ENCODE measurements at regions not wholly inside any gene's neighbourhood (a gene's known extent, or its start where the extent isn't known, plus 50 kb on each side); places are given as distances from the start of the nearest gene placed in this dataset.
"Not testable (repeated sequence)": the region's sequence is repeated elsewhere in the genome, so short reads cannot be mapped to it uniquely, and the experiment has no call there.

DNA sequence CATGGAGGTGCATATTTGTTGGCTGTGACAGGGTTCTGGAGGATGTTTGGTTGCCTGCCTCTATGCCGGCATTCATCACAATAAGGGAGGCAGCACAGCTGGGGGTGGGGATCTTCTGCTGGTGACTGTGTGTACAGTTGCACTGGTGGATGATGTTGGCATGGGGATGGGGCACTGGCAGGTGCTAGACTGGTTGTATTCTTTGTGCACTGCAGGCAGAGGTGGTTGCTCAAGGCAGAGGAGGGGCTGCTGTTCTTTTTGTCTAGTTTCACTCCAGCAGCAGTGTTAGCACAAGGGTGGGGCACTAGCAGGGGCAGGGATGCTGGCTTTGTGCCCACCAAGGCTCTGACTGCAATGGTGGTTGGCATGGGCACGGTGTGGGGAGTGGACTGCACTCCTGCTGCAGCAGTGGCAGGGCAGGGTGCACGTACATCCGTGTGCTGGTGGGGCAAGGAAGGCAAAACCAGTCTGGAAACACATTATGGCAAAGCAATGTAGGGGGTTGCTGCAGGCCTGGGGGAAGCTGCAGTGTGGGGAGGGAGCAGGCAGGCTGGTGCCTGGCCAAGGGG, 69.3 kb downstream of the ISOC1 start:
- DNase-seq (ENCODE audit: low read depth): no peak

DNA sequence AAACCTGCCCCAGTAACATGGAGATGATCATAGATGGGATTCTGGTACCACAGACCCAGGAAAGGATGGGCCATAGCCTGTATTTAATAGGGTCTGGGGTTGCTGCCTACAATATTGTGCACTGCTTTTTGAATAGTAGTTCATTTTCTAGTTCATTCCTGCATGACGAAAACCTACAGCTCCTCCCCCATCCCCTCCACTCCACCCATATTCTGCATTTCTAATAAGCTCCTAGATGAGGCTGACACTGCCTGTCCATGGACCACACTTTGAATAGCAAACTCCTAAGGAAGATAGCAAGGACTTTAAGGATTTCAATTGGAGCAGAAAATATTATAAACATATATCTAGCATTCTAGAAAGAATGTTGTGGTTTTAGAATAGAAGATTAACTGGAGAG, 75.5 kb downstream of the ISOC1 start:
- DNase-seq (ENCODE audit: low read depth): no peak

DNA sequence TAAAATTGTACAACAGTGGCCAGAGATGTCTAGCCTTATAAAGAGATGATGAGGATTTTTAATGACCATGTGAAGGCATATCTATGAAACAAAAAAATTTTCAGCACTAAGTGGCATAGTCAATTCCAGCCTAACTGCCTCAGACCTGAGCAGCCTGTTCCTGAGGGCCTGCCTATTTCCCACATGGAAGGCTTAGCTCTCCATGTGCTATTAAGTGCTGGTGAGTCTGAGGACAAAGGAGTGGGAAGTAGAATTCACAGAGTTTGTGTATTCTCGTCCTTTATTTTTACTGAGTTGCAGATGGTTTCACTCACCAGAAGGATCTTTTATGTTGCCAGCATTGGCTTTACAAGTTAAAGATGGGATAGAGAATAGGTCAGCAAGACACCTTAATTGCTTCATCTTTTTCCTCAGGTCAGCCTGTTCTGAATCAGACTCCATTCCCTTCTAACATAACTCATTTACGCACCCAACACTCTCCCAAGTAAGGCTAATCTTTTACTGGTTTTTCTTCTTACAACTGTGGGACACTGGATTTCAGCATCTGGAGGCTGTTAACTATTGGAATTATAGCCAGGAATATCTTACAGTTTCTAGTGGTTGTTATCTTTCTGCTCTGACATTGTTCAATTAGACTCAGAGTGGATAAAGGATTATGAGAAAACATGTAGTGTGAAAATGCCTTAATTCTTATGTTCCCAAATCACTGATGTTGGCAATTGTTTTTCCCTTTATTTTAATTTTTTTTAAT, 76.8 kb downstream of the ISOC1 start:
- no peak for DNase-seq (ENCODE audit: low read depth)

DNA sequence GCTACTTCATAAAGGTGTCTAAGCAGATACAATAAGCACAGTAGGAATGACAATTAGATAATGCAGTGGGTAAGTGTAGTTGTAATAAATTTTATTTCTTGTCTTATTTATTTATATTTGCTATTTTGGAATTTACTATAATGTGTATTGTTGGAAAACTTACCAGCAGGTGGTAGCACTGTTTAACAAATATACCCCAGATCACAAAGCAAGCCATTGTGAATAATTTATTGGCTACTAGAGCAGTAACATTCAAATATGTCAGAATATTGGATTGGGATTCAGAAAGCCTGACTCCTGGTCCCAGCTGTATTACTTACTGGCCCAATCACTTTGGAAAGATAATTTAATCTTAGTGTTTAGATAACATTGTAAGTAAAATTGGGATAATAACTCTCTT, 78.0 kb downstream of the ISOC1 start:
- peak; percentile 20 for DNase-seq (ENCODE audit: low read depth)

DNA sequence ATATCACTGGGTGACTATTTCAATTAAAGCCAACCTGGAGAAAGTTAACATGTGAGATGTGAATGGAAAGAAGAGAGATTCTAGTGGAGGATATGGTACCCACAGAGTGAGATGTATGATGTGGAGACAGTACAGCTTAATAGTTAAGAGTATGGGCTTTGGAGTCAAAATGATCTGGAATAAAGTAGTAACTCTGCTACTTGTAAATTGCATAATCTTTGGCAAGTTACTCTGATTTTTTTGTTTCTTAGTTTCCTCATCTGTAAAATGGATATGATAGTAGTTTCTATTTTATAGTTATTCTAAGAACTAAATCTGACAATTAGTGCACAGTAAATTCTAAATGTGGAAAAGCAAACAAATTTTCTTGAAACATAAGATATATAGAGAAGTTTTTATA, 79.2 kb downstream of the ISOC1 start:
- no peak for DNase-seq (ENCODE audit: low read depth)

DNA sequence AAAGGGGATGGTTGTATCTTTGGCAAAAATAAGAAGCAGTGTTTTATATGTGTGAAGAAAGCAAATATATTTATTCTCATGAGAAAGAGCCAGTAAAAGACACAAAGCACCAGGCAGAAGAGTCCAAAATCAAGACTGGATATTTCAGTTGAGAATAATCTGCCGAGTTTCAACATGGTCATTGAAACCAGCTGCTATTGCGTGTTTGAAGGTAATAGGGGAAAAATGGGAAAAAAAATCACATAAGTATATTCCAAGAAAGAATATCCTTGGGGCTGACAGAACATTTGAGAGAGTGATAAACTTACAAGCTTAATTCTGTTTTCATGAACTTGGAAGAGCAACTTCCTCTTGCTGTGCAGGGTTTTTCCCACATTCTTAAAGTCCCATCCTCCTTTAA, 79.9 kb downstream of the ISOC1 start:
- DNase-seq (ENCODE audit: low read depth): no peak

DNA sequence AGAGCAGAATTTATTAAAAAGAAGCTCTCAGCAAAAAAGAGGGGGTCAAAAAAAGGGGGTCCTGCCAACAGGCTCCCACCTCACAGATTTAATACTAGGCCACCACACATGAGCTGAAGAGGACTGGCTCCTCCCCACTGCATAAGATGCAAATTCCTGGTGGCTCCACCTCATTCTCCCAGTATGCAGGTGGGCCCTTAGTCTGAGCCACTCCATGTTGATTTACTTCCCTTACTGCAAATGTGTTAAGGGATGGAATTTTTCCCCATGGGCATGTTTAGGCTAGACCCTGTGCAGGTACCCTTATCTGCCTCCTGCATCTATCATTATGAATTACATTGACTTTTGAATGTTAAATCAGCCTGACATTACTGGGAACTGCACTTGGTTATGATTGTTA, 82.9 kb downstream of the ISOC1 start:
- DNase-seq (ENCODE audit: low read depth): no peak

DNA sequence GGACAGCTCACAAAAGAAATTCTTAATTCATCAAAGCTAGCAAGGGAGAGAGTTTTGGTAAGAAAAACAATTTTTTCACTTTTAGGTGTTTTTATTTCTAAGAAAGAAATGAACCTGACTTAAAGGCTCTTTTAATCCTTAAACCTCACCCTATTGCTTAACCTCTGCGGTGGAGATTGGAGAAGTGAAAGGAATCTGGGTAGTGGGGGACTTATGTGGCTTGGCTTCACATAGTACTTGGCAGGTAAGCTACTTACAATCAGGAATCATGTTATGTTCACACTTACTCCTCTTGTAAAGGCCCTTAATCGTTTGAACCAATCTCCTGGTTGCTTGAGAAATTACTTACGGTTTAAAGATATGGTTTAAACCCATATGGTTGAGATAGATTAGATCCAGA, 104.8 kb downstream of the ISOC1 start:
- no peak for DNase-seq (ENCODE audit: low read depth)

DNA sequence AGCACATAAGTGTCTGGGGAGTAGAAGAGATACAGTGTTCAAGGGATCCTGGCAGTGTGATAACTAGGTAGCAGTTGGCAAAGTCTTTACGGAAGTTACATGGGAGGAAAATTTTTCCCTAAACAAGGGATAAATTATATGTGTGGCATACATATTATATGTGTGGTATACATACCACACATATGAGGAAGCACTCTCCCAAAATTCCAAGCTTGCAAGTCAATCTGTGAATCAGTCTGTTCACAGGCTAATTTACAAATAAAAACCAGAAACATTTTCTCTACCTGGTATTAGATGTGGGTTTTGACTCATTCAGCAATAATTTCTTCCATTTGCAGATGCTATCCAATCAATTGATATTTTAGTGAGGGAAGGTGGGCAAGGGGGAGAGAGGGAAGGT, 110.0 kb downstream of the ISOC1 start:
- DNase-seq (ENCODE audit: low read depth): no peak

DNA sequence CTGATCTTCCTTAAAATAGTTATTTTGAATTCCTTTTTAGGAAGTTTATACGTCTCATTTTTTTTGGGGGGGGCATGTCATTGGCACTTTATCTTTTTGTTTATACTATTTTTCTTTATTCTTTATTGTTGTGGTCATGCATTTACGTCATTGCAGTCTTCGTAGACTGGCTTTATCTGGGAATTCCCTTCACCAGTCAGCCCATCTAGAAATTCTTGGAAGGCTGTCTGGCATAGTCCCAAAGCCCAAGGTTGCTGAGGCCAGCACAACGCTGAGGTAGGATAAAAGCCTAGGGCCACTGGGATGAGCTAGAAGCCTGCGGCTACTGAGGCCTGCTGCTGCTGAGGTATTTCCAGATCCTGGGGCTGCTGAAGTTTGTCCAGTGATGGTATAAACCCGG, 121.5 kb downstream of the ISOC1 start:
- DNase-seq (ENCODE audit: low read depth): no peak

DNA sequence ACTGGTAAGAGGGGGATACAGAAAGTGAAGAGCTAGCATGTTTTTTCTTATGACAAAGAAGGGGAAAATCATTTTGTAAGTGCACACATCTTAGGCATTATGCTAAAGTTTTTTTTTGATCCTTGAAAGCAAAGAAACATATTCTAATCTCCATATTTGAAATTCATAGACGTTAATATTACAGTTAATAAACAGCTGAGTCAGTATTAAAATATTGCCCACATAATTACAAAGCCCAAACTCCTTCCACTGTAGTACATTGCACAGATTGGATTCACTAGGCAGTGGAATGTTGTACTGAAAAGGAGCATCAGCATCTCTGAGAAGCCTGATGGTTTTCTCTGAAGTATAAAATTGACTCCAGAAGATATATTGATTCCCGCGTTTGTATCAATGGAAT, 122.6 kb downstream of the ISOC1 start:
- no peak for DNase-seq (ENCODE audit: low read depth)

DNA sequence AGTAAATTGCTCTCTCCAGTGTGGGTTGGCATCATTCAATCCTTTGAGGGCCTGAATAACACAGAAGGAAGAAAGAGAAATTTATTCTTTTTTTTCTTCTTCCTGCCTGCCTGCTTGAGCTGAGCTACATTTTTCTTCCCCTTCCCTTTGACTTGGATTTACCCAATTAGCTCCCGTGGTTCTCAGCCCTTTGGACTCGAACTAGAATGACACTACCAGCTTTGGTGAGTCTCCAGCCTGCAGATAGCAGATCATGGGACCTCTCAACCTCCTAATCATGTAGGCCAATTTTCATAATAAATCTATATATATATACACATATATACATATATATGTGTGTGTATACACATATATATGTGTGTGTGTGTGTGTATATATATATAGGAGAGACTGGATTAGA, 128.6 kb downstream of the ISOC1 start:
- no peak for DNase-seq (ENCODE audit: low read depth)

DNA sequence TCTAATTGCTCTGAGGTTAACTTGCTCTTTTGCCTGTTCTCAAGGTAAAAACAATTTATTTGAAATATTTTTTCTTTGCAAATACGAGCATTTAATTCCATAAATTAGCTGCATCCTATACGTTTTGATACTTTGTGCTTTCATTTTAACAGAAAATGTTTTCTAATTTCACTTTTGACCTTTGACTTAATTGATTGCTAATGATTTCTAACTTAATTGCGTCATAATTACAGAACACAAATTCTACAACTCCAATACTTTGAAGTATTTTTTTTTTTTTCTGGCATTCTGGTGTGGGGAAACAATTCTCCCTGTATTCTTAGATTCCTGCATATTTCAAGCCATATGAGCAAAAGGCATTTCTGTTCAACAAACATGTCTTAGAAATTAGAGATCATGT, 134.0 kb downstream of the ISOC1 start:
- DNase-seq (ENCODE audit: low read depth): no peak

DNA sequence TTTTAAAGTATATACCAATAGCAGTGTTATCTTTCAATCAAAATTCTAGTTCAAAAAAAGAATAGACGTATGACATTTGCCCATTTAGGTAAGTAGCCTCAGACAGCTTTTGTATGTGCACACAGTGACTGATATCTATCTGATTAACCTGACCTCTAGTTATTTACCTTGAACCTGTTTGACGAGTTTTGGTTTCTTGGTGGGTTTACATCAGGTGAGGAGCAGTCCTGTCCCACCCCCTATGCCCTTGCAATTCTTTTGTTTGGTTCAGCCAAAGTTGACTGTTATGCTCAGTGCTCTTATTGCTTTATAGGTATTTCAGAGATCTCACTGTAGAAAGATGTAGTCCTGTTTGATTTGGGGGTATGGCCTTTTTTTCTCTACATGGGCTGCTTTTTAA, 147.2 kb downstream of the ISOC1 start:
- DNase-seq (ENCODE audit: low read depth): no peak

DNA sequence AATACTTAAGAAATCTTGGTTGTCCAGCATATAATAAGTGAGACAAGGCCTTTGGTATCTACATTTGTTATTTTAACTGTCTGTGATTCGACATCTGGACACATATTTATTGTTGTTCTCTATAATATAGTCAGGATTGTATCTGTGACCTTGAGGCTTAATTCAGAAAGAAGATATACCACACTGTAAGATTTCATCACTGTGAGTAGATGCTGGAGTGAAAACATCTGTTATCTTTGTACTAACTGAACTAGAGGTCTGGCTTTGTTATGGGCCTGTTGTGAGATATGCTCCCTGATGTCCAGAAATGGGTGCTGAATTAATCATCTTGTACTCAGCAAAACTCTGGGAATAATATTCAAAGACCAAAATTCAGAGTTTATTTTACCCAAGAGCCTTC, 148.5 kb downstream of the ISOC1 start:
- DNase-seq (ENCODE audit: low read depth): peak; percentile 65

DNA sequence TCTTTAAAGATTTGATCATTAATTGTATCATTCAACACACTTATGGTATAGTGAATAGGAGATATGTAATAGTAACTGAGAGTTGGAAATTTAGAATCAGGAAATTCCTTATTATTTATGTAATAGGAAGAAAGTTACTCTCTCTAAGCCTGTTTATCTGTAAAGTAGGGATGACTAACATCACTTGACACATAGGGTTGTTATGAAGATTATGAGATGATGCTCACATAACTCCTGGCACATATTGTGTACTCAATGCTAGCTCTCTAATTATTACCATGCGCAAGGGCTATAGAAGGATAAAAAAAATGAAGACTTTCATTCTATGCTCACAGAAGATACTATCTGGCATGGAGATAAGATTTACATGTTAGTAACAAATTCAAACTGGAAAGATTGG, 149.9 kb downstream of the ISOC1 start:
- DNase-seq (ENCODE audit: low read depth): peak; percentile 71

DNA sequence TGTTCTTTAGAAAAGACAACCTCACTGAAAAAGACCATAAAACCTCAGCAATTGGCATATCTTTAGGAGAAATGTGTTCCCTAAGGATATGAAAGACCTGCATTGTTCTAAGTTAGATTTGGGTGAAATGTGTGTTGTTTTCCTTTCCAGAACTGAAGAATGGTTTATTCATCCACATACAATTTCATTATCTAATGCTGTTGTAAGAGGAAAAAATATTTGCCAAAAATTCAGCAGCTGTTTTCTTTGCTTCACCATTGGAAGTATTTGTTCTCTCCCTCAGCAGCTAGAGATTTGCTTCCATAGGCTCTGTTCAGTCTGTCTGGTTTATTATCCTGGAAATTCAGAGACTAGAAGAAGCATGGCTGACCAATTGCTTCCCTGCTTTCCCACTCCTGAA, 150.9 kb downstream of the ISOC1 start:
- peak; percentile 2 for DNase-seq (ENCODE audit: low read depth)

DNA sequence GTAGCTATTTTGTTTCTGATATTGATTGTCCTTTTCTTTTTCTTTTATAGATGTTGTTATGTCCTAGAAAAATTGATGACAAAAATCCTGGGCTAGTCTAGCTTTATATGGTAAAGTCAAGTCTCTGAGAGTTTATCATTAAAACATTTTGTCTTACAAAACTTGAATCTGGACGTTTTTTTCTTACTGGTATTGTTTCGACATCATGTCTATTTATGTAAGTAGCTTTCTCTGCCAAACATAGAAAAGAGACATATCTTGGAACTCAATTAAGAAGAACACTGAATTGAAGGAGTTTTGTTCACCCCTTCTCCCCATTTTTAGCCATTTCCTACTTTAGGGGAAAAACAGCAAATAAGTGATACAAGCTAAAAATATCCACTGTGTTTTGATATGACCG, 151.5 kb downstream of the ISOC1 start:
- peak; percentile 4 for DNase-seq (ENCODE audit: low read depth)

DNA sequence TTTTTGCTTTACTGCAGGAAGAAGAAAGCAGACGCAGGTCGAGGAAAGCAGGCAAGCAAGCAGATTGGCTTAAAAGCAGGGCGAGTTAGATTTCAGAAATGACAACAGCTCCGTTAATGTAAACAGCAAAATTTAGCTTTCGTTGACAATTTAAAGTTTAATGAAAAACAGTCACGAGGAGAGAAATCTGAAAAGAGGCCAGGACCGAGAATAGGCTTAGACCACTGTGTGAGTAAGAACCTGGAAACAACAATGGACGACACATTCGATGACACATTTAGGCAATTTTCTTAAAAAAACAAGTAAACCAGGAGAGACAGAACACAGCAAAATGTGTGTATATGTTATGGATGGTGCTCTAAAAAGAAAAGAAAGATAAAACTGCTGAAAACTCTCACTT, 155.3 kb downstream of the ISOC1 start:
- DNase-seq (ENCODE audit: low read depth): no peak

DNA sequence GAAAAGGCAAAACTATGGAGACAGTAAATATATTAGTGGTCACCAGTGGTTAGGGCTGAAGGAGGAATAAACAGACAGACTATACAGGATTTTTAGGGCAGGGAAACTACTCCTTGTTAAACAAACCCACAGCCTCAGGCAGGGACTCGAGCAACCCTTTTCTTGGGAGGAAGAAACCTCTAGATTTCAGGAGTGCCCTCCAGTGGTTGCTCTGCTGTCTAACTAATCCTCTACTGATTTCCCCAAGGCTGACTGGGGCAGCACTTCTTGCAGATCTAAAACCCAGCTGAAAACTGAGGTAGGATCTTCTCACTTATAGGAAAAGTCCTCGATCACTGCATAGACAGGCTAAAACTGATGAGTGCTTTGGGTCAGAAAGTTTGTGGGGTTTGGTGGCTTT, 176.8 kb downstream of the ISOC1 start:
- peak; percentile 35 for DNase-seq (ENCODE audit: low read depth)

DNA sequence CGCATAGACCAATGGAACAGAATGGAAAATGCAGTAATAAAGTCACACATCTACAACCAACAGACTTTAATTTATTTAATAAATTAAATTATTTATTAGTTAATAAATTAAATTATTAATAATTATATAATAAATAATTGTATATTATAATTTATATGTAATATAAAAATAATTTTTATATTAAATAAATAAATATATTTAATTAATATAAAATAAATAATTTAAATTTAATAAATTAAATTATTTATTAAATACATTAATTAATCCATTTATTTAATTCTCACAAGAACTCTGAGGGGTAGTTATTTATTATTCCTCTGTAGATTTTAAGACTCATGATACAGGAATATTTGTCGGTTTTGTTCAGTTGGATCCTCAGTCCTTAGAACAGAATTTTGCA, 176.1 kb upstream of the ADAMTS19 start:
- DNase-seq (ENCODE audit: low read depth): no peak

DNA sequence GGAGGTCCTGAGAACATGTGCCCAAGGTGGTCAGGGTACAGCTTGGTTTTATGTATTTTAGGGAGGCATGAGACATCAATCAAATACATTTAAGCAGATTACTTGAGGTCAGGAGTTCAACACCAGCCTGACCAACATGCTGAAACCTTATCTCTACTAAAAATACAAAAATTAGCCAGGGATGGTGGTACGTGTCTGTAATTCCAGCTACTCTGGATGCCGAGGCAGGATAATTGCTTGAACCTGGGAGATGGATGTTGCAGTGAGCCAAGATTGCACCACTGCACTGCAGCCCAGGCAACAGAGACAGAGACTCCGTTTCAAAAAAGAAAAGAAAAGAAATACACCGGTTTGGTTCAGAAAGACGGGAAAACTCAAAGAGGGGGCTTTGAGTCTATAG, 165.9 kb upstream of the ADAMTS19 start:
- not testable (repeated sequence) for DNase-seq (ENCODE audit: low read depth)

DNA sequence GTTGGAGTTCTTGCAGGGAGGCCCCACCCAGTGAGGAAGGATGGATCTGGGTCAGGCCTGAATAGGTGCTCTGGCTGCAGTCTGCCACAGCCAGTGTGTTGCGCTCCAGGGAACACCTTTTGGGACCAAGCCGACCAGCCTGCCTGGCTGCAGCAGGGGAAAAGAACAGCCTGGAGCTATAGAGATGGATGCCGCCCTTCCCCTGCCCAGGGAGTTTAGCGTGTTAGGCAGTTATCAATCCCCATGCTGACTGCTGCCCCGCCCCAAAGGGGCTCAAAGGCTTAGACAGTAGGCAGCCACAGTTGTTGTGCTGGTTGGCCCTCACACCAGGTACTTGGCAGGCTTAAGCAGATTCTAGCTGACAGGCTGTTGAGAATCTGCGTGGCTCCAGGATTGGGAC, 153.4 kb upstream of the ADAMTS19 start:
- DNase-seq (ENCODE audit: low read depth): no peak

DNA sequence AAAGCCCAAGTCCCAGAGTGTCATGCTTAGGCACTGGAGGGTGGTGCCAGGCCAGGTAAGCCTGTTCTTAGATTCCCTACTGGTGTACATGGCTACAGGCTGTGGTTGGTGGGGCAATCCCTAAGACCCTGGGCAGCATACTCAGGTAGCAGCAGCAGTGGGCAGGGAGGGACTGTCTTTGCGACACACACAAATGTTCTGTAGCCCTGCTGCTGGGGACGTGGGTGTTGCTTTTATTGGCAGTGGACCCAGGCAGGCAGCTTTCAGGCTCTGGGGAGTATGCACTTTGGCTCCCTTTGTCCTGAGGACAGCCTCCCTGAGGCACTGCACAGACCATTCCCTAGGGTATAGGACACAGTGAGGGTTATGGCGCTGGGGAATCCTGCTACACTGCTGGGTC, 137.1 kb upstream of the ADAMTS19 start:
- DNase-seq (ENCODE audit: low read depth): no peak
